Karpas-422 (cell line): ENCODE measurements at regions not wholly inside any gene's neighbourhood (a gene's known extent, or its start where the extent isn't known, plus 50 kb on each side); places are given as distances from the start of the nearest gene placed in this dataset.

Experiments
- DNase-seq: peaks from one replicate; pipeline ENCODE4 v3.0.0-alpha.2; 2015
- H2AFZ ChIP-seq: fragments of 200-600 bp; sonication (generic); 2 replicates; pipeline ENCODE4 v1.6.1; 2014; ENCODE audit warnings: antibody characterized with exemption, low read length, mixed read lengths
- H3K27ac ChIP-seq: fragments of 200-600 bp; sonication (generic); 2 replicates; pipeline ENCODE4 v1.5.1; 2014; ENCODE audit warnings: mild to moderate bottlenecking, low read length, moderate library complexity
- H3K27me3 ChIP-seq: fragments of 200-600 bp; sonication (generic); 2 replicates; pipeline ENCODE4 v1.6.1; 2014; ENCODE audit warnings: low read length, mixed read lengths
- H3K36me3 ChIP-seq: fragments of 200-600 bp; sonication (generic); 2 replicates; pipeline ENCODE4 v1.6.1; 2014; ENCODE audit warnings: low read length, mixed read lengths; ENCODE audit not compliant: insufficient read depth
- H3K4me1 ChIP-seq: fragments of 200-600 bp; sonication (generic); 2 replicates; pipeline ENCODE4 v1.6.1; 2014; ENCODE audit warnings: mild to moderate bottlenecking, low read length, mixed read lengths
- H3K4me2 ChIP-seq: fragments of 200-600 bp; sonication (generic); 2 replicates; pipeline ENCODE4 v1.6.1; 2014; ENCODE audit warnings: low read length, low read depth, mild to moderate bottlenecking; ENCODE audit not compliant: poor library complexity, severe bottlenecking
- H3K4me3 ChIP-seq: fragments of 200-600 bp; sonication (generic); 2 replicates; pipeline ENCODE4 v1.5.1; 2014; ENCODE audit warnings: mild to moderate bottlenecking, antibody characterized with exemption, low read length, mixed read lengths
- H3K79me2 ChIP-seq: fragments of 200-600 bp; sonication (generic); 2 replicates; pipeline ENCODE4 v1.6.1; 2014; ENCODE audit warnings: mild to moderate bottlenecking, low read length, mixed read lengths
- H3K9ac ChIP-seq: fragments of 200-600 bp; sonication (generic); 2 replicates; pipeline ENCODE4 v1.6.0; 2014; ENCODE audit warnings: low read length
- H3K9me2 ChIP-seq: fragments of 200-600 bp; sonication (generic), shearing (Covaris generic); replicated peaks from 2 replicates; pipeline ENCODE4 v1.6.0; 2014; ENCODE audit warnings: mild to moderate bottlenecking, low read length, moderate library complexity; ENCODE audit not compliant: insufficient read depth
- H3K9me3 ChIP-seq: fragments of 300-700, 200-600 bp; sonication (generic); 2 replicates; pipeline ENCODE4 v1.6.1; 2014; ENCODE audit warnings: low read length, mixed read lengths
- H4K20me1 ChIP-seq: fragments of 200-600 bp; sonication (generic); 2 replicates; pipeline ENCODE4 v1.6.1; 2014; ENCODE audit warnings: mild to moderate bottlenecking, antibody characterized with exemption, low read length, low read depth; ENCODE audit not compliant: insufficient read depth

GRCh38 chr6:14306151-14306906 is 188.8 kb downstream of the CD83 start:
- Histone ChIP-seq H3K27me3 (no peaks in the 10 kb centered on the region), H3K79me2 (no peaks in the 10 kb centered on the region), H3K9me2 (no peaks in the 10 kb centered on the region), H3K27ac (no peak overlapping the region), H3K36me3 (no peaks in the 10 kb centered on the region), H2AFZ (no peak overlapping the region), H3K9me3 (no peaks in the 10 kb centered on the region), H3K4me2 (no peak overlapping the region), H4K20me1 (no peaks in the 10 kb centered on the region), H3K9ac (no peak overlapping the region), H3K4me3 (no peak overlapping the region), H3K4me1 (no peaks in the 10 kb centered on the region)
- no peak for DNase-seq

- no peak overlapping the region for H3K27ac ChIP-seq
- DNase-seq = no peak
- no peaks in the 10 kb centered on the region for H3K9me3 ChIP-seq
- H3K4me1 ChIP-seq = no peaks in the 10 kb centered on the region
- H4K20me1 ChIP-seq = no peaks in the 10 kb centered on the region
- H3K9me2 ChIP-seq = no peaks in the 10 kb centered on the region
- no peaks in the 10 kb centered on the region for H3K27me3 ChIP-seq
- H2AFZ ChIP-seq = no peak overlapping the region
- H3K79me2 ChIP-seq = no peaks in the 10 kb centered on the region
- no peak overlapping the region for H3K4me2 ChIP-seq
- H3K36me3 ChIP-seq = no peaks in the 10 kb centered on the region
- H3K4me3 ChIP-seq = no peak overlapping the region
- no peak overlapping the region for H3K9ac ChIP-seq
Observed at GRCh38 chr6:14309516-14309915, 191.9 kb downstream of the CD83 start.

- no peak for DNase-seq
- H3K27ac ChIP-seq = no peak overlapping the region
- H2AFZ ChIP-seq = no peak overlapping the region
- no peak overlapping the region for H3K4me2 ChIP-seq
- H3K9me3 ChIP-seq = no peaks in the 10 kb centered on the region
- H3K9ac ChIP-seq = no peak overlapping the region
- no peaks in the 10 kb centered on the region for H3K27me3 ChIP-seq
- H3K9me2 ChIP-seq = no peaks in the 10 kb centered on the region
- H3K79me2 ChIP-seq = no peaks in the 10 kb centered on the region
- no peak overlapping the region for H3K4me3 ChIP-seq
- no peaks in the 10 kb centered on the region for H3K36me3 ChIP-seq
- no peaks in the 10 kb centered on the region for H4K20me1 ChIP-seq
- no peaks in the 10 kb centered on the region for H3K4me1 ChIP-seq
Observed at GRCh38 chr6:14309951-14310445, 192.4 kb downstream of the CD83 start.

GRCh38 chr6:14310960-14311359 is 193.4 kb downstream of the CD83 start:
- no peak overlapping the region for H3K9ac ChIP-seq
- H4K20me1 ChIP-seq = no peaks in the 10 kb centered on the region
- no peak overlapping the region for H2AFZ ChIP-seq
- no peak overlapping the region for H3K4me3 ChIP-seq
- DNase-seq = no peak
- no peaks in the 10 kb centered on the region for H3K36me3 ChIP-seq
- H3K4me1 ChIP-seq = no peaks in the 10 kb centered on the region
- H3K27ac ChIP-seq = no peak overlapping the region
- no peaks in the 10 kb centered on the region for H3K27me3 ChIP-seq
- H3K4me2 ChIP-seq = no peak overlapping the region
- no peaks in the 10 kb centered on the region for H3K79me2 ChIP-seq
- H3K9me3 ChIP-seq = no peaks in the 10 kb centered on the region
- H3K9me2 ChIP-seq = no peaks in the 10 kb centered on the region

DNA sequence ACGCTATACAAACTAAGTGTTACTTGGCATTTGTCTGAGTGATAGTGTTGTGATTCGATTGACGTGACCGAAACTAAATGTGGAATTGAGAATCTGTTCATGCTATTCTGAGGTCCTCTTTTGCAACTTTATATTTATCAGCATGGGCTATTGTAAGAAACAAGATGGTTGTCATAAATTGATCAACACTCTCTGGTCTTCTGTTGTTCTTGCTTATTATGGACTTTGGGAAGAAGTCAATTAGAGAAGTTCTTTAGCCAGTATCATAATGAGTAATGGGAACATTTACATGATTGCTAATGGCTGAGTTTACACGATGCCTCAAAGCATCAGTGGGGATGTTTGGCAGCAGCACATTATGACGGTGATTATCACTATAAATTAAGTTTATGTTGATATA is 195.0 kb downstream of the CD83 start:
- Histone ChIP-seq H3K4me2 (no peak overlapping the region), H2AFZ (no peak overlapping the region), H3K9me3 (no peaks in the 10 kb centered on the region), H3K4me1 (no peaks in the 10 kb centered on the region), H3K9me2 (no peaks in the 10 kb centered on the region), H3K4me3 (no peak overlapping the region), H3K79me2 (no peaks in the 10 kb centered on the region), H3K9ac (no peak overlapping the region), H3K36me3 (no peaks in the 10 kb centered on the region), H3K27ac (no peak overlapping the region), H4K20me1 (no peaks in the 10 kb centered on the region), H3K27me3 (no peaks in the 10 kb centered on the region)
- no peak for DNase-seq

GRCh38 chr6:14313248-14313647 is 195.7 kb downstream of the CD83 start:
- Histone ChIP-seq H3K9ac (no peak overlapping the region), H3K36me3 (no peaks in the 10 kb centered on the region), H3K4me3 (no peak overlapping the region), H3K9me3 (no peaks in the 10 kb centered on the region), H3K4me1 (no peaks in the 10 kb centered on the region), H2AFZ (no peak overlapping the region), H4K20me1 (no peaks in the 10 kb centered on the region), H3K4me2 (no peak overlapping the region), H3K9me2 (no peaks in the 10 kb centered on the region), H3K79me2 (no peaks in the 10 kb centered on the region), H3K27ac (no peak overlapping the region), H3K27me3 (no peaks in the 10 kb centered on the region)
- no peak for DNase-seq

- no peak overlapping the region for H2AFZ ChIP-seq
- DNase-seq = no peak
- no peaks in the 10 kb centered on the region for H3K9me3 ChIP-seq
- no peaks in the 10 kb centered on the region for H3K4me1 ChIP-seq
- H3K9ac ChIP-seq = no peak overlapping the region
- H4K20me1 ChIP-seq = no peaks in the 10 kb centered on the region
- H3K27me3 ChIP-seq = no peaks in the 10 kb centered on the region
- H3K36me3 ChIP-seq = no peaks in the 10 kb centered on the region
- no peak overlapping the region for H3K4me3 ChIP-seq
- no peaks in the 10 kb centered on the region for H3K79me2 ChIP-seq
- H3K9me2 ChIP-seq = no peaks in the 10 kb centered on the region
- no peak overlapping the region for H3K27ac ChIP-seq
- H3K4me2 ChIP-seq = no peak overlapping the region
Observed at GRCh38 chr6:14315353-14315752, 197.8 kb downstream of the CD83 start.

- Histone ChIP-seq H3K27ac (no peak overlapping the region), H4K20me1 (no peaks in the 10 kb centered on the region), H3K79me2 (no peaks in the 10 kb centered on the region), H3K36me3 (no peaks in the 10 kb centered on the region), H3K27me3 (no peaks in the 10 kb centered on the region), H3K4me2 (no peak overlapping the region), H3K9me3 (no peaks in the 10 kb centered on the region), H2AFZ (no peak overlapping the region), H3K4me1 (no peaks in the 10 kb centered on the region), H3K9me2 (no peaks in the 10 kb centered on the region), H3K9ac (no peak overlapping the region), H3K4me3 (no peak overlapping the region)
- DNase-seq = no peak
Observed at GRCh38 chr6:14316651-14317386, 199.2 kb downstream of the CD83 start.
